IMR-90 (cell line): ENCODE measurements at regions not wholly inside any gene's neighbourhood (a gene's known extent, or its start where the extent isn't known, plus 50 kb on each side); places are given as distances from the start of the nearest gene placed in this dataset.

ENCODE experiments used
- ATAC-seq: fragments of 200-7000 bp; cut with Tn5 transposase; 2 replicates; pipeline ENCODE4 v1.9.1; 2020; ENCODE audit warnings: low read depth, mild to moderate bottlenecking, moderate library complexity
- BruUV-seq: library from RNA; stranded (reverse); fragments of 400-500 nt; replicated peaks from 2 replicates; lab custom pipeline; 2021; lab: Mats Ljungman, UMichigan
- CTCF ChIA-PET: fragments of 300-600 bp; formaldehyde crosslinking; extraction: SDS; loops from one replicate; lab custom pipeline; 2021; ENCODE audit warnings: antibody characterized with exemption; lab: Yijun Ruan, JAX
- POLR2A ChIA-PET: fragments of 300-600 bp; sonication (Branson Sonifier 250); formaldehyde crosslinking; loops from one replicate; lab custom pipeline; 2022; ENCODE audit warnings: antibody characterized with exemption; ENCODE audit not compliant: unreplicated experiment; lab: Charles Lee
- DNase-seq: peaks from one replicate; pipeline ENCODE4 v3.0.0; 2013
- H2AFZ ChIP-seq: replicated peaks from 2 replicates; pipeline ENCODE3; 2013; ENCODE audit warnings: low read length, mild to moderate bottlenecking; ENCODE audit not compliant: poor library complexity
- H2AK5ac ChIP-seq: 2 replicates; pipeline ENCODE4 v1.6.1; 2013; ENCODE audit warnings: low read depth, low read length, inconsistent platforms
- H2AK9ac ChIP-seq: replicated peaks from 2 replicates; pipeline ENCODE3; 2013; ENCODE audit warnings: mild to moderate bottlenecking, low read depth, low read length, moderate library complexity; ENCODE audit not compliant: poor library complexity
- H2BK120ac ChIP-seq: 2 replicates; pipeline ENCODE4 v1.6.1; 2013; ENCODE audit warnings: low read depth, low read length, inconsistent platforms
- H2BK15ac ChIP-seq: 3 replicates; pipeline ENCODE4 v1.6.1; 2013; ENCODE audit warnings: low read depth, low read length, inconsistent platforms
- H2BK20ac ChIP-seq: 2 replicates; pipeline ENCODE4 v1.6.1; 2013; ENCODE audit warnings: low read depth, mild to moderate bottlenecking, inconsistent platforms, low read length, moderate library complexity
- H2BK5ac ChIP-seq: 2 replicates; pipeline ENCODE4 v1.6.1; 2013; ENCODE audit warnings: mild to moderate bottlenecking, low read depth, low read length, inconsistent platforms; ENCODE audit not compliant: poor library complexity, severe bottlenecking
- H3K14ac ChIP-seq: replicated peaks from 2 replicates; pipeline ENCODE4 v1.6.1; 2013; ENCODE audit warnings: low read depth, low read length, inconsistent platforms
- H3K18ac ChIP-seq: 2 replicates; pipeline ENCODE4 v1.6.1; 2013; ENCODE audit warnings: low read depth, low read length, control low read depth
- H3K23ac ChIP-seq: 2 replicates; pipeline ENCODE4 v1.6.1; 2013; ENCODE audit warnings: low read depth, low read length, inconsistent platforms
- H3K27ac ChIP-seq: 2 replicates; pipeline ENCODE4 v1.5.1; 2013; ENCODE audit warnings: mild to moderate bottlenecking, control low read depth, low read length; ENCODE audit not compliant: insufficient read depth
- H3K27me3 ChIP-seq: 2 replicates; pipeline ENCODE4 v1.6.1; 2013; ENCODE audit warnings: low read length; ENCODE audit not compliant: control insufficient read depth, insufficient read depth
- H3K36me3 ChIP-seq: 2 replicates; pipeline ENCODE4 v1.6.1; 2013; ENCODE audit warnings: low read length, mixed read lengths; ENCODE audit not compliant: control insufficient read depth, insufficient read depth
- H3K4ac ChIP-seq: 2 replicates; pipeline ENCODE4 v1.6.1; 2013; ENCODE audit warnings: low read depth, low read length, inconsistent platforms
- H3K4me1 ChIP-seq: 2 replicates; pipeline ENCODE4 v1.6.1; 2013; ENCODE audit warnings: low read length, mixed read lengths; ENCODE audit not compliant: control insufficient read depth, insufficient read depth
- H3K4me2 ChIP-seq: 2 replicates; pipeline ENCODE4 v1.6.1; 2013; ENCODE audit warnings: low read depth, mild to moderate bottlenecking, control low read depth, low read length, moderate library complexity
- H3K4me3 ChIP-seq: 2 replicates; pipeline ENCODE4 v1.5.1; 2013; ENCODE audit warnings: low read depth, mild to moderate bottlenecking, control low read depth, low read length, moderate library complexity; ENCODE audit not compliant: insufficient read depth
- H3K56ac ChIP-seq: 2 replicates; pipeline ENCODE4 v1.6.1; 2013; ENCODE audit warnings: low read length, inconsistent platforms; ENCODE audit not compliant: insufficient read depth; ENCODE audit errors: extremely low read depth
- H3K79me1 ChIP-seq, 2 experiments: 2 replicates each; pipeline ENCODE4 v1.6.1; 2013; ENCODE audit warnings: low read length in 2 of 2, inconsistent platforms in 1 of 2, low read depth in 1 of 2
- H3K9ac ChIP-seq: 2 replicates; pipeline ENCODE4 v1.6.1; 2013; ENCODE audit warnings: low read depth, low read length, control low read depth
- H3K9me1 ChIP-seq: 2 replicates; pipeline ENCODE4 v1.6.1; 2013; ENCODE audit warnings: low read length, inconsistent platforms; ENCODE audit not compliant: insufficient read depth
- H3K9me3 ChIP-seq: 2 replicates; pipeline ENCODE4 v1.6.1; 2013; ENCODE audit warnings: low read length; ENCODE audit not compliant: control insufficient read depth, insufficient read depth
- H4K20me1 ChIP-seq: 2 replicates; pipeline ENCODE4 v1.6.1; 2013; ENCODE audit warnings: low read length, inconsistent platforms; ENCODE audit not compliant: insufficient read depth
- H4K5ac ChIP-seq: 2 replicates; pipeline ENCODE4 v1.6.1; 2013; ENCODE audit warnings: mild to moderate bottlenecking, low read depth, low read length, control low read depth
- H4K8ac ChIP-seq, 2 experiments: 2 replicates each; pipeline ENCODE4 v1.6.1; 2013; ENCODE audit warnings: low read depth in 2 of 2, low read length in 2 of 2, control low read depth in 1 of 2, inconsistent platforms in 1 of 2
- H4K91ac ChIP-seq: 2 replicates; pipeline ENCODE4 v1.6.1; 2013; ENCODE audit warnings: low read depth, low read length, inconsistent platforms; ENCODE audit not compliant: insufficient read depth
- CHD1 ChIP-seq: IDR thresholded peaks from 2 replicates; pipeline ENCODE4 v1.6.1; 2012; ENCODE audit warnings: low read depth, low read length, improper control_type of control experiment
- ELK1 ChIP-seq: fragments of 150-350 bp; IDR thresholded peaks from 2 replicates; pipeline ENCODE4 v1.6.1; 2016; ENCODE audit warnings: low read depth, mild to moderate bottlenecking, low read length, moderate library complexity, borderline replicate concordance
- MAZ ChIP-seq: IDR thresholded peaks from 2 replicates; pipeline ENCODE4 v1.6.1; 2012; ENCODE audit warnings: low read depth, mild to moderate bottlenecking, low read length, improper control_type of control experiment, moderate library complexity, borderline replicate concordance
- NFE2L2 ChIP-seq: fragments of 150-350 bp; IDR thresholded peaks from 2 replicates; pipeline ENCODE4 v1.6.1; 2016; ENCODE audit warnings: low read depth, mild to moderate bottlenecking, low read length
- POLR2A ChIP-seq: IDR thresholded peaks from 2 replicates; pipeline ENCODE4 v1.6.1; 2012; ENCODE audit warnings: mild to moderate bottlenecking, low read depth, low read length
- RAD21 ChIP-seq: IDR thresholded peaks from 2 replicates; pipeline ENCODE4 v1.6.1; 2012; ENCODE audit warnings: low read length, improper control_type of control experiment
- SMC3 ChIP-seq: fragments of 150-350 bp; IDR thresholded peaks from 2 replicates; pipeline ENCODE4 v1.6.1; 2016; ENCODE audit warnings: low read depth, mild to moderate bottlenecking, antibody characterized with exemption, low read length, moderate library complexity
- WGBS, 2 experiments: methylation state at CpG; one replicate each; pipeline versions ENCODE4 v1.1.5 to v1.1.7; 2013; ENCODE audit warnings: missing lambda C conversion rate in 2 of 2; ENCODE audit not compliant: insufficient read length in 1 of 2; ENCODE audit errors: extremely low coverage in 2 of 2; 5-methylcytosine and 5-hydroxymethylcytosine counted together
- dilution Hi-C: fragments of 300-500 bp; cut with HindIII; formaldehyde crosslinking; loops from one replicate; pipeline ENCODE4 v1.14.3; 2018; ENCODE audit warnings: low sequenced_read_pairs; ENCODE audit not compliant: unreplicated experiment
- in situ Hi-C: fragments of 300-500 bp; cut with MboI; formaldehyde crosslinking; loops from 3 replicates; pipeline ENCODE4 v1.14.3; 2019; ENCODE audit warnings: low sequenced_read_pairs, inconsistent platforms, mixed read lengths
- intact Hi-C: fragments of 100-400 bp; cut with micrococcal nuclease; formaldehyde crosslinking; loops from 2 replicates; pipeline ENCODE4 v1.10.0; 2022

- Histone ChIP-seq H3K9me1 (peaks cover 13% of the 10 kb centered on the region), H3K23ac (no peak overlapping the region), H4K20me1 (no peaks in the 10 kb centered on the region), H2BK120ac (no peak overlapping the region), H4K8ac (no peak overlapping the region), H4K5ac (no peak overlapping the region), H4K91ac (no peak overlapping the region), H2BK15ac (no peak overlapping the region), H3K14ac (no peak overlapping the region), H3K4me1 (peaks cover 15% of the 10 kb centered on the region), H3K27me3 (no peaks in the 10 kb centered on the region), H3K9me3 (peaks cover 2% of the 10 kb centered on the region; the same call in 1 of the 2 replicates), H3K56ac (no peak overlapping the region), H3K4me3 (no peak overlapping the region), H3K36me3 (no peaks in the 10 kb centered on the region), H3K4me2 (no peak overlapping the region), H3K4ac (no peak overlapping the region), H3K27ac (no peak overlapping the region), H2BK20ac (no peak overlapping the region), H2AK5ac (no peak overlapping the region), H2AK9ac (no peak overlapping the region), H3K79me1 (no peaks in the 10 kb centered on the region), H3K18ac (no peak overlapping the region), H2AFZ (no peak overlapping the region), H3K9ac (no peak overlapping the region), H2BK5ac (no peak overlapping the region)
- dilution Hi-C loops (no loop called here), in situ Hi-C loops (no loop called here), intact Hi-C loops (loop anchor here (10.0 kb wide), 1 partner anchor 197 kb away; no protein-coding TSS in a partner anchor)
- no CpG with 5 or more reads among the region's 3 CpGs for WGBS, 2 experiments
- CTCF ChIA-PET, result no interaction called here
- no peak for TF ChIP-seq NFE2L2
- TF ChIP-seq CHD1, result no peak
- TF ChIP-seq POLR2A, result no peak
- TF ChIP-seq MAZ, result no peak
- no peak for TF ChIP-seq RAD21
- no peak for TF ChIP-seq ELK1
- no peak for TF ChIP-seq SMC3
- no peak for ATAC-seq
- no TSS peak for BruUV-seq
- DNase-seq, result no peak
- POLR2A ChIA-PET, result no interaction called here
Measured at GRCh38 chr13:30042272-30042671, 191.9 kb upstream of the UBL3 start.
